Tibial nerve (tissue), 4 donors: ENCODE measurements at regions not wholly inside any gene's neighbourhood (a gene's known extent, or its start where the extent isn't known, plus 50 kb on each side); places are given as distances from the start of the nearest gene placed in this dataset.

Experiments used
- DNase-seq, 2 donors: peaks; one replicate each; pipeline ENCODE4 v3.0.0-alpha.2; 2019; ENCODE audit warnings: low spot score in 2 of 2
- H3K27ac ChIP-seq, 4 donors: fragments of 200-600 bp; sonication (generic) in 3 of 4; one replicate each; pipeline ENCODE4 v1.5.1; 2017 to 2019; ENCODE audit warnings: mild to moderate bottlenecking in 1 of 4
- H3K27me3 ChIP-seq, 2 donors: fragments of 200-600 bp; sonication (generic) in 1 of 2; one replicate each; pipeline versions ENCODE4 v1.5.1 to v1.6.0; 2017 to 2019
- H3K36me3 ChIP-seq, 3 donors: fragments of 200-600 bp; sonication (generic); one replicate each; pipeline ENCODE4 v1.5.1; 2018 to 2019
- H3K4me1 ChIP-seq, 4 donors: fragments of 200-600 bp; sonication (generic) in 3 of 4; one replicate each; pipeline ENCODE4 v1.5.1; 2017 to 2019
- H3K4me3 ChIP-seq, 4 donors: fragments of 200-600 bp; sonication (generic) in 3 of 4; one replicate each; pipeline ENCODE4 v1.5.1; 2017 to 2019; ENCODE audit warnings: mild to moderate bottlenecking in 1 of 4, moderate library complexity in 1 of 4
- H3K9me3 ChIP-seq, 4 donors: fragments of 200-600 bp; sonication (generic) in 3 of 4; one replicate each; pipeline ENCODE4 v1.5.1; 2017 to 2019
- CTCF ChIP-seq, 5 experiments: fragments of 200-600 bp in 3 of 5; fragments of 450-650 bp in 2 of 5; sonication (generic) in 3 of 5; IDR thresholded peaks; one replicate each; pipeline ENCODE4 v1.5.1; 2016 to 2019; ENCODE audit warnings: antibody characterized with exemption in 5 of 5, mild to moderate bottlenecking in 3 of 5, moderate library complexity in 2 of 5
- EP300 ChIP-seq, 2 donors: sonication (generic); formaldehyde crosslinking; IDR thresholded peaks; one replicate each; pipeline ENCODE4 v1.6.1; 2017; ENCODE audit warnings: antibody characterized with exemption in 2 of 2, mild to moderate bottlenecking in 1 of 2
- POLR2A ChIP-seq, 2 donors: fragments of 450-650 bp; IDR thresholded peaks; one replicate each; pipeline ENCODE4 v1.6.1; 2017; ENCODE audit warnings: antibody characterized with exemption in 2 of 2, mild to moderate bottlenecking in 2 of 2, moderate library complexity in 2 of 2
- WGBS, 2 donors: methylation state at CpG; one replicate each; pipeline ENCODE4 v1.1.5; 2018; 5-methylcytosine and 5-hydroxymethylcytosine counted together

DNA sequence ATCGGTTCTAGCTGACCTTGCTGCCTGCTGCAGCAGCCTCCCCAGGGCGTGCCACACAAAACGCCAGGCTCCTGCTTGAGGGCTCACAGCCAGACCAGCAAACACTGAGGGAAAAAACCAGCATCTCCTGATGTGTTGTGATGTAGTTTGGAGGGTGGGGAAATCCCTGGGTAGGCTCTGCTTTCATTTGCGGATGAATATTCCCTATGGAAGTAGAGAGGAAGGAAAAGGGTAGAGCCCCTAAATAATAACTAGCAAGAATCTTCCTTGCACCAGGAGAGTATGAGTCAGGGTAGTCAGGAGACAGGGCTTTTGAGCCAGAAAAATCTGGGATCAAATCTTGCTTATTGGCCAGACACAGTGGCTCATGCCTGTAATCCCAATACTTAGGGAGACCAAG, 545.3 kb downstream of the RFC3 start:
- H3K4me1 ChIP-seq: no peaks in the 10 kb centered on the region
- H3K27me3 ChIP-seq: no peaks in the 10 kb centered on the region
- H3K27ac ChIP-seq: no peak overlapping the region
- H3K9me3 ChIP-seq: peaks cover 0 to 8% (median 0%) of the 10 kb centered on the region in 4 donors
- no peaks in the 10 kb centered on the region for H3K36me3 ChIP-seq
- 73 to 86% methylated on average over 4 of the region's 4 CpGs for WGBS, 2 donors
- no peak for DNase-seq
- no peak overlapping the region for H3K4me3 ChIP-seq
- TF ChIP-seq POLR2A (IDR thresholded peaks at IDR 0.05): no peak
- no peak for TF ChIP-seq CTCF (IDR thresholded peaks at IDR 0.05)
- no peak for TF ChIP-seq EP300 (IDR thresholded peaks at IDR 0.05)

GRCh38 chr13:34364633-34365032, 546.7 kb downstream of the RFC3 start:
- peaks cover 0 to 8% (median 0%) of the 10 kb centered on the region in 4 donors for H3K9me3 ChIP-seq
- 33 to 50% methylated on average over 1 of the region's 1 CpG for WGBS, 2 donors
- H3K36me3 ChIP-seq: no peaks in the 10 kb centered on the region
- no peak overlapping the region for H3K4me3 ChIP-seq
- TF ChIP-seq EP300 (IDR thresholded peaks at IDR 0.05) (no peak), CTCF (IDR thresholded peaks at IDR 0.05) (no peak), POLR2A (IDR thresholded peaks at IDR 0.05) (no peak)
- DNase-seq: no peak
- H3K27ac ChIP-seq: no peak overlapping the region
- no peaks in the 10 kb centered on the region for H3K4me1 ChIP-seq
- H3K27me3 ChIP-seq: no peaks in the 10 kb centered on the region

DNA sequence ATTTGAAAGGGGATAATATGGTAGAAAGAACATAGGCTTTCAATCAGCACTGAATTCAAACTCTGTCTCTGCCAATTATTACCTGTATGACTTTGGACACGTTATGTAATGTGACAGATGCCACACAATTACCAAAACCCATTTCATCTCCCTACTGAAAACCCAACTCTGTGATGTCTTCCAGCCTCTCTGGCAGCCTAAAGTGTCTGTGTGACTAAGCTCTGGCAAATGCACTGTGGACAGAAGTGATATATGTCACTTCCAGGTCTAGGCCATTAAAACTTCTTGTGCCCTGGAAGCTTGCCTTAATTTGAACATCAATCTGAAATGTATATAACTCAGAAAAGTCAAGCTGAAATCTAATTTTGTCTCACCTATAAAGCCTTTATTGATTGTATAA, 552.0 kb downstream of the RFC3 start:
- no peaks in the 10 kb centered on the region for H3K27me3 ChIP-seq
- peaks cover 0 to 8% (median 0%) of the 10 kb centered on the region in 4 donors for H3K9me3 ChIP-seq
- H3K4me3 ChIP-seq: no peak overlapping the region
- 0 to 27% methylated on average over 1 of the region's 1 CpG for WGBS, 2 donors
- DNase-seq: no peak
- no peaks in the 10 kb centered on the region for H3K4me1 ChIP-seq
- TF ChIP-seq POLR2A (IDR thresholded peaks at IDR 0.05): no peak
- no peak for TF ChIP-seq EP300 (IDR thresholded peaks at IDR 0.05)
- no peak for TF ChIP-seq CTCF (IDR thresholded peaks at IDR 0.05)
- H3K27ac ChIP-seq: no peak overlapping the region
- no peaks in the 10 kb centered on the region for H3K36me3 ChIP-seq

DNA sequence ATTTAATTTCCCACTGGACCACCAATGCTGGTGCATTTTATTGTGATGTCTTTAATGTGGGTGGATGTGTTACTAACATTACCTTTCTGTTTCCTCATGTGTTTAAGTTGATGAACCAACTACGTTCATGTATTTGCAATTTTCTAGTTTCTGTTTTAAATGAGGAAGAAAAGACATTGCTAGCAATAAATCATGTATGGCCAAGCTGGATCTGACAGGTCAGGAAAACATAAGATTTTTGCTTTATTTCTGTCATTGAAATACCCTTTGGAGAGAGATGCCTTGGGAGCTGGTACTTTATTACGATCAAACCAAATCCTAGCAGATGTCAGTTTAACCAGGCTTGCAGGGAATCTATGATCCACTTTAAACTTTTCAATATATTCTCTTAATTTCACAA, 553.2 kb downstream of the RFC3 start:
- H3K4me3 ChIP-seq: no peak overlapping the region
- TF ChIP-seq CTCF (IDR thresholded peaks at IDR 0.05) (no peak), POLR2A (IDR thresholded peaks at IDR 0.05) (no peak), EP300 (IDR thresholded peaks at IDR 0.05) (no peak)
- DNase-seq: no peak
- peaks cover 0 to 8% (median 0%) of the 10 kb centered on the region in 4 donors for H3K9me3 ChIP-seq
- H3K27ac ChIP-seq: no peak overlapping the region
- H3K4me1 ChIP-seq: no peaks in the 10 kb centered on the region
- WGBS, 2 donors: 84 to 92% methylated on average over 2 of the region's 2 CpGs
- H3K27me3 ChIP-seq: no peaks in the 10 kb centered on the region
- no peaks in the 10 kb centered on the region for H3K36me3 ChIP-seq

DNA sequence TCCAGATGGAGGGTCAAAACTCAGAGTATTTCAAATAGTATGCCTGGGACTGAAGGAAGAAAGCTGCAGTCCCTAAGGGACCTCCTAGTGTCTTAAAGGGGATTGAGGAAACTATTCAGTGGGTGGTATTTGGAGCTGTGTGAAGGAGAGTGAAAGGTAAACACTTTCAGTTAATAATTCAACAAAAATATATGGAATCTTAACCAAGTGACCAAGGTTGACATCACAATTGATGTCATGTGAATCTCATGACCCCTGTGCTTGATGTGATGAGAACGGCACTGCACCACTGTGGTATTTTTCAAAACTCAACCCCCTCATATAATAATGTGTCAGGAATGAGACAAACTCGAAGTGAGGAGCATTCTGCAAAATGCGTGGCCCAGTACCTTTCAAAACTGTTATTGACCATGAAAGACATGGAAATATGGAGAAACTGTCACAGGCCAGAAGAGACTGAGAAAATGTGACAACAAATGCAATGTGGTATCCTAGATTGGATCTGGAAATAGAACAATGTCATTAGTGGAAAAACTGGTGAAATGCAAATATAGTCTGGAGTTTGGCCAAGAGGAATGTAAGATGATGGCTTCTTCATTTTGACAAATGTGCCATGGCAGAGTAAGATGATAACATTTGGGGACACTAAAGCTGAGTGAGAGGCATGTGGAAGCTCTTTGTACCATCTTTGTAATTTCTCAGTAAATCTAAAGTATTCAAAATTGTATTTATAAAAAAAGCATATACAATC, 553.9 kb downstream of the RFC3 start:
- WGBS, 2 donors: 72 to 73% methylated on average over 3 of the region's 3 CpGs
- no peaks in the 10 kb centered on the region for H3K27me3 ChIP-seq
- H3K4me3 ChIP-seq: no peak overlapping the region
- no peak overlapping the region for H3K27ac ChIP-seq
- DNase-seq: no peak
- TF ChIP-seq EP300 (IDR thresholded peaks at IDR 0.05) (no peak), CTCF (IDR thresholded peaks at IDR 0.05) (no peak), POLR2A (IDR thresholded peaks at IDR 0.05) (no peak)
- H3K36me3 ChIP-seq: no peaks in the 10 kb centered on the region
- no peaks in the 10 kb centered on the region for H3K4me1 ChIP-seq
- peaks cover 0 to 1% (median 0%) of the 10 kb centered on the region in 4 donors for H3K9me3 ChIP-seq
